Colon (tissue), 2 donors: ENCODE measurements at regions not wholly inside any gene's neighbourhood (a gene's known extent, or its start where the extent isn't known, plus 50 kb on each side); places are given as distances from the start of the nearest gene placed in this dataset.

Experiments used
- FAIRE-seq: peaks from 2 replicates; lab custom pipeline; 2012; peaks lifted over from hg19 to GRCh38; lab: Jason Lieb, UNC
- donor health status: control.
- donor health status: control.

GRCh38 chr9:105064248-105065097 is 136.5 kb upstream of the ABCA1 start:
- FAIRE-seq = no peak

- no peak for FAIRE-seq
These were observed 137.4 kb upstream of the ABCA1 start for GRCh38 chr9:105065098-105066088.

- no peak for FAIRE-seq
These were observed 138.4 kb upstream of the ABCA1 start for GRCh38 chr9:105066275-105066865.

- FAIRE-seq = no peak
These were observed 140.1 kb upstream of the ABCA1 start for GRCh38 chr9:105067895-105068580.

- FAIRE-seq = no peak
These were observed 141.3 kb upstream of the ABCA1 start for GRCh38 chr9:105069285-105069684.

- no peak for FAIRE-seq
These were observed 141.7 kb upstream of the ABCA1 start for GRCh38 chr9:105069696-105070095.

GRCh38 chr9:105070176-105070575 is 142.2 kb upstream of the ABCA1 start:
- no peak for FAIRE-seq

GRCh38 chr9:105072476-105072875 is 144.5 kb upstream of the ABCA1 start:
- FAIRE-seq = no peak

GRCh38 chr9:105073147-105073546 is 145.2 kb upstream of the ABCA1 start:
- FAIRE-seq = no peak

- FAIRE-seq = no peak
These were observed 146.5 kb upstream of the ABCA1 start for GRCh38 chr9:105074491-105074890.

- no peak for FAIRE-seq
These were observed 148.8 kb upstream of the ABCA1 start for GRCh38 chr9:105076729-105077128.

GRCh38 chr9:105079457-105079856 is 151.5 kb upstream of the ABCA1 start:
- no peak for FAIRE-seq

- FAIRE-seq = no peak
These were observed 154.9 kb upstream of the ABCA1 start for GRCh38 chr9:105082843-105083242.

GRCh38 chr9:105083256-105083655 is 155.3 kb upstream of the ABCA1 start:
- no peak for FAIRE-seq

- FAIRE-seq = no peak
These were observed 156.2 kb upstream of the SLC44A1 start for GRCh38 chr9:105087910-105088898.

GRCh38 chr9:105089874-105090273 is 154.6 kb upstream of the SLC44A1 start:
- no peak for FAIRE-seq

- FAIRE-seq = no peak
These were observed 153.3 kb upstream of the SLC44A1 start for GRCh38 chr9:105091004-105091640.

- no peak for FAIRE-seq
These were observed 150.8 kb upstream of the SLC44A1 start for GRCh38 chr9:105093685-105094084.

- no peak for FAIRE-seq
These were observed 146.1 kb upstream of the SLC44A1 start for GRCh38 chr9:105098370-105098769.

- no peak for FAIRE-seq
These were observed 140.7 kb upstream of the SLC44A1 start for GRCh38 chr9:105103776-105104175.
